ENCODE measurements at regions not wholly inside any gene's neighbourhood (a gene's known extent, or its start where the extent isn't known, plus 50 kb on each side); places are given as distances from the start of the nearest gene placed in this dataset.

DNA sequence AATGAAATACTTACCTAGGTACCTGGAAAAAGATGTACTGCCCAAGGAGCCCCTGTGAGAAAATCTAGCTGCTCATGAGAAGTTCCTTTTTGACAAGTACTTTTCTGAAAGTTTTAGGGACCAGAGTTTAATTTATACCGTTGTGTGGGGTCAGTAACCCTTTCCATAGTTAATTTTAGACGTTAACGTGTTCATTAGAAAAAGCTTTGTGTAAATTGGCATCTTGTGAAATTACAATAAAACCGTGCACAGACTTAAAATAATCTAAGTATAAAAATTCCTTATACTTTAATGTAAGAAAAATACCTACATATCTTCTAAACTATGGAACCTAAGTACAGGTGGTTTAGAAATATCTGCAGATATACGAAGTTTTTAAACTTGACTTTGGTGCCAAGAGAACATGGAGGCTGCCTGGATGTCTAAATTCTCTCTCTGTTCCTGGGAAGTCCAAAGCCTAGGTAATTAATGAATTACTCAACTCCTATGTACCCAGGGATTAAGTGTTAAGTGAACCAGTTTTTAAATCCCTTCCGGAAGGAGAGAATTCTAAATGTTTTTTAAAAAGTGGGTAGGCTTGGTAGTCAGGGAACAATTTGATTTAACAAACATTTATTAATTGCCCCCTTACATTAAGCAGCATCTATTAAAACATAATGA lies 50.2 kb upstream of the PDX1 start:
- H3K4me3 ChIP-seq (ENCODE audit: control insufficient read depth, low read depth, low read length), result no peak overlapping the region
- DNase-seq (ENCODE audit: low read depth), result no peak
- TF ChIP-seq, protein P1, sequence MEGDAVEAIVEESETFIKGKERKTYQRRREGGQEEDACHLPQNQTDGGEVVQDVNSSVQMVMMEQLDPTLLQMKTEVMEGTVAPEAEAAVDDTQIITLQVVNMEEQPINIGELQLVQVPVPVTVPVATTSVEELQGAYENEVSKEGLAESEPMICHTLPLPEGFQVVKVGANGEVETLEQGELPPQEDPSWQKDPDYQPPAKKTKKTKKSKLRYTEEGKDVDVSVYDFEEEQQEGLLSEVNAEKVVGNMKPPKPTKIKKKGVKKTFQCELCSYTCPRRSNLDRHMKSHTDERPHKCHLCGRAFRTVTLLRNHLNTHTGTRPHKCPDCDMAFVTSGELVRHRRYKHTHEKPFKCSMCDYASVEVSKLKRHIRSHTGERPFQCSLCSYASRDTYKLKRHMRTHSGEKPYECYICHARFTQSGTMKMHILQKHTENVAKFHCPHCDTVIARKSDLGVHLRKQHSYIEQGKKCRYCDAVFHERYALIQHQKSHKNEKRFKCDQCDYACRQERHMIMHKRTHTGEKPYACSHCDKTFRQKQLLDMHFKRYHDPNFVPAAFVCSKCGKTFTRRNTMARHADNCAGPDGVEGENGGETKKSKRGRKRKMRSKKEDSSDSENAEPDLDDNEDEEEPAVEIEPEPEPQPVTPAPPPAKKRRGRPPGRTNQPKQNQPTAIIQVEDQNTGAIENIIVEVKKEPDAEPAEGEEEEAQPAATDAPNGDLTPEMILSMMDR (conservative IDR thresholded peaks at IDR 0.05; ENCODE audit: control insufficient read depth, insufficient read depth, low read depth, low read length), result no peak

All from fibroblast of mammary gland (primary cell).